GM12892 (cell line): ENCODE measurements at regions not wholly inside any gene's neighbourhood (a gene's known extent, or its start where the extent isn't known, plus 50 kb on each side); places are given as distances from the start of the nearest gene placed in this dataset.

ENCODE experiments used
- POLR2A ChIP-seq: IDR thresholded peaks from 2 replicates; pipeline ENCODE4 v1.6.1; 2011; ENCODE audit warnings: low read depth, low read length, control low read depth
- POLR2AphosphoS5 ChIP-seq: IDR thresholded peaks from 2 replicates; pipeline ENCODE4 v1.6.1; 2011; ENCODE audit warnings: low read depth, low read length, control low read depth
- TAF1 ChIP-seq: IDR thresholded peaks from 2 replicates; pipeline ENCODE4 v1.6.1; 2011; ENCODE audit warnings: low read depth, mild to moderate bottlenecking, control low read depth, low read length, borderline replicate concordance

GRCh38 chr17:72590382-72590781 is 469.6 kb downstream of the SOX9 start:
- TF ChIP-seq POLR2AphosphoS5 (no peak), POLR2A (no peak), TAF1 (no peak)
